ENCODE measurements at regions not wholly inside any gene's neighbourhood (a gene's known extent, or its start where the extent isn't known, plus 50 kb on each side); places are given as distances from the start of the nearest gene placed in this dataset.

DNA sequence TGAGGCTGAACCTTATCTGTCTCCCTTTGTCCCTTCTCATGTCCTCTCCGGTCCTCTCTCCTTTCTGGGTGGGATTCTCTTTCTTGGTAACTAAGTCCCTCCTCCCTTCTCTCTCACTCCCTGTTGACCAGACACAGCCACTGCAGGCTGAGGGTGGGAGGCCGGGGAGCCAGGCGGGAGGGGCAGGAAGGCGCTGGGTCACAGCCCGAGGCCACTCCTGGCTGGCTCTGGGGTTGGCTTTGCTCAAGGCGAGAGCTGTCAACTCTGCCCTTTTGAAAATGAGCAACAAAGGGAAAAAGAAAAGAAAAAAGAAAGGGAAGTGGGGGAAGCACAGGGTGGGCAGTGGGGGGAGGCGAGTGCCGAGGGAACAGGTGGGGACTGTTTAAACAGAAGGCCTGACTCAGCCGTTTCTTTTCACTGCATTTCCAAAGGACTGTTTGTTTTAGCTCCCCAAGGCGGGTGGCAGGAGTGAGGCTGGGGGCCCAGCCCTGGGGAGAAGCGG lies 70.5 kb upstream of the IGFBP5 start:
- Histone ChIP-seq H3K36me3 (ENCODE audit: insufficient read depth, low read length, poor library complexity, severe bottlenecking) (no peaks in the 10 kb centered on the region), H3K27me3 (replicated peaks; ENCODE audit: insufficient read depth, low read depth, low read length, poor library complexity) (no peaks in the 10 kb centered on the region), H3K9me3 (ENCODE audit: low read depth, low read length, poor library complexity, severe bottlenecking) (no peaks in the 10 kb centered on the region), H3K4me1 (ENCODE audit: insufficient read depth, low read length, poor library complexity, severe bottlenecking) (no peaks in the 10 kb centered on the region), H3K27ac (ENCODE audit: low read depth, low read length, poor library complexity, severe bottlenecking) (no peak overlapping the region), H3K4me3 (ENCODE audit: low read depth, low read length, poor library complexity, severe bottlenecking) (no peak overlapping the region)
- DNase-seq (ENCODE audit: low spot score) = no peak
- ChIA-PET CTCF (no interaction called here), POLR2A (ENCODE audit: low non-redundant PET) (no interaction called here)
- BruUV-seq (replicated peaks) = no TSS peak
- intact Hi-C loops (cut with micrococcal nuclease; ENCODE audit: unreplicated experiment) = no loop called here
- no peak for TF ChIP-seq EZH2 (IDR thresholded peaks at IDR 0.05; ENCODE audit: borderline replicate concordance, low read depth, low read length, poor library complexity, severe bottlenecking)
- TF ChIP-seq, protein P1, sequence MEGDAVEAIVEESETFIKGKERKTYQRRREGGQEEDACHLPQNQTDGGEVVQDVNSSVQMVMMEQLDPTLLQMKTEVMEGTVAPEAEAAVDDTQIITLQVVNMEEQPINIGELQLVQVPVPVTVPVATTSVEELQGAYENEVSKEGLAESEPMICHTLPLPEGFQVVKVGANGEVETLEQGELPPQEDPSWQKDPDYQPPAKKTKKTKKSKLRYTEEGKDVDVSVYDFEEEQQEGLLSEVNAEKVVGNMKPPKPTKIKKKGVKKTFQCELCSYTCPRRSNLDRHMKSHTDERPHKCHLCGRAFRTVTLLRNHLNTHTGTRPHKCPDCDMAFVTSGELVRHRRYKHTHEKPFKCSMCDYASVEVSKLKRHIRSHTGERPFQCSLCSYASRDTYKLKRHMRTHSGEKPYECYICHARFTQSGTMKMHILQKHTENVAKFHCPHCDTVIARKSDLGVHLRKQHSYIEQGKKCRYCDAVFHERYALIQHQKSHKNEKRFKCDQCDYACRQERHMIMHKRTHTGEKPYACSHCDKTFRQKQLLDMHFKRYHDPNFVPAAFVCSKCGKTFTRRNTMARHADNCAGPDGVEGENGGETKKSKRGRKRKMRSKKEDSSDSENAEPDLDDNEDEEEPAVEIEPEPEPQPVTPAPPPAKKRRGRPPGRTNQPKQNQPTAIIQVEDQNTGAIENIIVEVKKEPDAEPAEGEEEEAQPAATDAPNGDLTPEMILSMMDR (conservative IDR thresholded peaks at IDR 0.05; ENCODE audit: low read depth, low read length) = no peak

DNA sequence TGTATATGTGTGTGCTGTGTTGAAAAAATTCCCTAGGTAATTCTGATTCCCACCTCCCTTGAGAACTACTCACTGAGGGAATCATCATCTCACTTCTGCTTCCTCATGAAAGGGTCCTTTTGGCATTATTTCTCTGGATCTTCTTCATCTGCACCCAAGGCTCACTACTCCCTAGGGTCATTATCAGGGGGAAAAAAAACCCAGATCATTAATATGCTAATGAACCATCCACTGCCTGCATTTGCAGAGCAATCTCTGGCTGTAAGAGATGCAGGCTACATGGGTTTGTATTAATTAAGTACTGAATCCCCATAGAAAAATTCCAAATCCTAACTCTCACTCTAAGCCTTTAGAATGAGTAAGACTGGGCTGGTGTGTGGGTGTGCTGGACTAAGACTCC lies 68.0 kb upstream of the IGFBP5 start:
- Histone ChIP-seq H3K4me1 (ENCODE audit: insufficient read depth, low read length, poor library complexity, severe bottlenecking) (no peaks in the 10 kb centered on the region), H3K27ac (ENCODE audit: low read depth, low read length, poor library complexity, severe bottlenecking) (no peak overlapping the region), H3K9me3 (ENCODE audit: low read depth, low read length, poor library complexity, severe bottlenecking) (no peaks in the 10 kb centered on the region), H3K36me3 (ENCODE audit: insufficient read depth, low read length, poor library complexity, severe bottlenecking) (no peaks in the 10 kb centered on the region), H3K4me3 (ENCODE audit: low read depth, low read length, poor library complexity, severe bottlenecking) (no peak overlapping the region), H3K27me3 (replicated peaks; ENCODE audit: insufficient read depth, low read depth, low read length, poor library complexity) (no peaks in the 10 kb centered on the region)
- no TSS peak for BruUV-seq (replicated peaks)
- DNase-seq (ENCODE audit: low spot score) = no peak
- TF ChIP-seq EZH2 (IDR thresholded peaks at IDR 0.05; ENCODE audit: borderline replicate concordance, low read depth, low read length, poor library complexity, severe bottlenecking) = no peak
- TF ChIP-seq, protein P1 (conservative IDR thresholded peaks at IDR 0.05; ENCODE audit: low read depth, low read length) = no peak
- CTCF ChIA-PET = no interaction called here
- POLR2A ChIA-PET (ENCODE audit: low non-redundant PET) = no interaction called here
- intact Hi-C loops (cut with micrococcal nuclease; ENCODE audit: unreplicated experiment) = no loop called here

- TF ChIP-seq, protein P1 (conservative IDR thresholded peaks at IDR 0.05; ENCODE audit: low read depth, low read length) = no peak
- no peak for TF ChIP-seq EZH2 (IDR thresholded peaks at IDR 0.05; ENCODE audit: borderline replicate concordance, low read depth, low read length, poor library complexity, severe bottlenecking)
- H3K27me3 ChIP-seq (replicated peaks; ENCODE audit: insufficient read depth, low read depth, low read length, poor library complexity) = no peaks in the 10 kb centered on the region
- CTCF ChIA-PET = no interaction called here
- H3K27ac ChIP-seq (ENCODE audit: low read depth, low read length, poor library complexity, severe bottlenecking) = no peak overlapping the region
- H3K4me3 ChIP-seq (ENCODE audit: low read depth, low read length, poor library complexity, severe bottlenecking) = no peak overlapping the region
- H3K36me3 ChIP-seq (ENCODE audit: insufficient read depth, low read length, poor library complexity, severe bottlenecking) = no peaks in the 10 kb centered on the region
- DNase-seq (ENCODE audit: low spot score) = no peak
- no TSS peak for BruUV-seq (replicated peaks)
- H3K4me1 ChIP-seq (ENCODE audit: insufficient read depth, low read length, poor library complexity, severe bottlenecking) = no peaks in the 10 kb centered on the region
- intact Hi-C loops (cut with micrococcal nuclease; ENCODE audit: unreplicated experiment) = no loop called here
- POLR2A ChIA-PET (ENCODE audit: low non-redundant PET) = no interaction called here
- no peaks in the 10 kb centered on the region for H3K9me3 ChIP-seq (ENCODE audit: low read depth, low read length, poor library complexity, severe bottlenecking)
Observed at GRCh38 chr2:216761809-216762208, 66.5 kb upstream of the IGFBP5 start.

All from A673 (cell line).